Activated CD8-positive, alpha-beta memory T cell treated with anti-CD3 and anti-CD28 coated beads for 24 hours (primary cell): ENCODE measurements at regions not wholly inside any gene's neighbourhood (a gene's known extent, or its start where the extent isn't known, plus 50 kb on each side); places are given as distances from the start of the nearest gene placed in this dataset.

ENCODE experiments used
- DNase-seq: peaks from one replicate; pipeline ENCODE4 v3.0.0-alpha.2; 2020

DNA sequence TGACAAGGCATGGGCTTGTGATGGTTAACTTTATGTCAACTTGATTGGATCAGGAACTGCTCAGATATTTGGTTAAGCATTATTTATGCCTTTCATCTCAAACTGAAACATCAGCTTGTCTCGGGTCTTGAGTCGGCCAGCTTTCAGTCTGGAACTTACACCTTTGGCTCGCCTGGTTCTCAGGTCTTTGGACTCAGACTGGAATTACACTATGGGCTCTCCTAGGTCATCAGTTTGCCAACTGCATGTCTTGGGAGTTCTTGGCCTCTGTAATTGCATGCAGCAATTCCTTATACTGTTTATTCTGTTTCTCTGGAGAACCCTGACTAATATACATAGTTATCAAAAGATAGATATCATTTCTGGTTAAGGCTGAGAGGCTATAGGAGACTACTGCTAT is 653.7 kb downstream of the ADGRL2 start:
- DNase-seq: no peak

DNA sequence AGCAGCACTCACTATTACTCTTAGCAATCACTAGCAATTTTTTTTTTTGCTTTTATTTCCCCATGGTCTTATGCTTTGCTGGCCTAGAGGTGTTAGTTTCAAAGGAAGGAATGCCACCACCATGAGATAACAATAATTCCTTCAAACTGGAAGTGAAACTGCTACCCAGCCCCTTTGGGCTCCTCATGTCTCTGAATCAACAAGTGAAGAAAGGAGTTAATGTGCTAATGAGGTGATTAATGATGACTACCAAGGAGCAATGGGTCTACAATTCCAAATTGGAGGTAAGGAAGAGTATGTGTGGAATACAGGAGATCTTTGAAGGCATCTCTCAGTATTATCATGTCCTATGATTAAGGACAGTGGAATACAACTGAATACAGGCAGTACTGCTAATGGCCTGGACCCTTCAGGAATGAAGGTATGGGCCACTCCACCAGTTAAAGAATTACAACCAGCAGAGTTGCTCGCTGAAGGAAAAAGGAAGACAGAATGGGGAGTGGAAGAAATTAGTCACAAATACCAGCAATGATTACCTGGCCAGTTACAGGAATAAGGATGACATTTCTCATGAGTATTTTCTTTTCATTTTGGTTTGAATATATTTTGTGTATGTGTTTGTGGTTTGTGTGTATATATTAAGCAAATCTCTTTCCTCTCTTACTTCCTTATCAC is 652.9 kb downstream of the ADGRL2 start:
- no peak for DNase-seq

DNA sequence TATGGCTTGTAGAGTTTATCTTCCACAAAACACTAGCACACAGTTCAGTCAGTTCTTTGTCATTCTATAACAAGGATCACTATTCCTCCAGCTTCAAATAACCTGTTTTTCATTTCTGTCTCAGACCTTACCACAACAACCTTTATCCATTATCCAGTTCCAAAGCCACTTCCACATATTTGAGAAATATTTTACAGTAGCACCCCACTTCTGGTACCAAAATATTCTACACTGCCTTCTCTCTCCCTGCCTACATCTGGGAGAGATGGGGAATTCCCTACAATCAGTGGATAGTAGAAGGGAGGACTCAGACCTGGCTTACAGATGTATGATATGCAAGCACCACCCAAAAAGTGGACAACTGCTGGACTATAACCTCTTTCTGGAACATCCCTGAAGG is 651.4 kb downstream of the ADGRL2 start:
- DNase-seq: no peak

DNA sequence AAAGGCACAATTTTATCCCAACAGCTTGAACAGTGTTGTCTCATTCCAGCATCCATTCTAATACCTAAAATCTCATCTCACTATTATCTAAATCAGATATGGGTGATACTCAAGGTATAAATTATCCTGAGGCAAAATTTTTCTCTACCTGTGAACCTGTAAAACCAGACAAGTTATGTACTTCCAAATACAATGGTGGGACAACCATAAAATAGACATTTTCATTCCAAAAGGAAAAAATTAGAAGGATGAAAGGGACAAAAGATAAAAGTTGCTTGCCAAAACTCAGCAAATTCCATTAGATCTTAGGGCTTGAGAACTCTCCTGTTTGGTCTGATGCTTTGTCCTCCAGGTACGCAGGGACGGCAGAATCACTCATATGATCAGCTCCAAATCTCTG is 650.5 kb downstream of the ADGRL2 start:
- no peak for DNase-seq

DNA sequence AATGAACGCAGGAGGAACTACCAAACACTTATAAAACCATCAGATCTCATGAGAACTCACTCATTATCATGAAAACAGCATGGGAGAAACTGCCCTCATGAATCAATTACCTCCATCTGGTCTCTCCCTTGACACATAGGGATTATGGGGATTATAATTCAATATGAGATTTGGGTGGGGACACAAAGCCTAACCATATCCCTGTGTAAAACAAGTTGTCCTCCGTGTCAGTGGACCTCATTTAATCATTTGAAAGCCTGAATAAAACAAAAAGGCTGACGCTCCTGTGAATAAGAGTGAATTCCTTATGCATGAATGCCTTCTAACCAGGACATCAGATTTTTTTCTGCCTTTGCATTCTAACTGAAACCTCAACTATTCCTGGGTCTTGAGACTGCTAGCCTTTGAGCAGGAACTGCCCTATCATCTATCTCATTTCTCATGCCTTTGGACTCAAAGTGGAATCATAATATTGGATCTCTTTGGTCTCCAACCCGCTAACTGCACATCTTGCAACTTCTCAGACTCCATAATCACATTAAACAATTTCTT is 648.8 kb downstream of the ADGRL2 start:
- DNase-seq: no peak

DNA sequence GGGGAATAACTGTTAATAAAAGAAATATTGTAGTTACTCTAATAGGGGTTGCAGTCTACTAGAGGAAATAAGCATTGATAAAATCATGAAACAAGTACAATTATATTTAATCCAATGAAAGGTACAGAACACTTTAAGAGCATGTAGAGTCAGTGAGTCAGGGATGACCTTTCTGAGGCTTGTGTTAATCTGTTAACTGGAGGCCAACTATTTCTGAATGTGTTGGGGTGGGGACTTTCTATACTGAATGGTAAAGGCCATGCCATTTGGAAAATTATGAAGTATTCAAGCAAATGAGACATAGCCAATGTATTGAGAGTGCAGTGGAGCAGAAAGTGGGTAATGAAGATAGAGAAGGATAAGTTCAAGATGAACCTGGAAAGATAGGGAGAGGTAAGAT is 646.2 kb downstream of the ADGRL2 start:
- DNase-seq: no peak

DNA sequence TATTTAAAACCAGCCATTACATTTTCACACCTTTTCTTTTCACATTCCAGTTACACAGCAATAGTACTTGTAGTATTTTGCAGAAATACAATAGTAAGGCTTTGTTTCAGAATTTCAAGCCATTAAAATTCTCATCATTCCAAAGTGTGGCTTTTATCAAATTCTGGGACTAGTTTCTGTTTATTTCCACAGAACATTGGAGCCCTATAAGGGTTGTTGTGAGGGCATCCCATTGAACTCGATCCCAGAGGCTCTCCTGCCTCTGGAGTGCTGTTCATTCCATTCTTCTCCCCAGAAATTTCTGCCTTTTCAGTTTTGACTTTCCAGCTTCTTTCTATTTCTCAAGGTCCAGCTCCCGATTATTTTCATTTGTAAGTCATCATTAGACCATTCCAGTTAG is 645.5 kb downstream of the ADGRL2 start:
- DNase-seq: no peak

DNA sequence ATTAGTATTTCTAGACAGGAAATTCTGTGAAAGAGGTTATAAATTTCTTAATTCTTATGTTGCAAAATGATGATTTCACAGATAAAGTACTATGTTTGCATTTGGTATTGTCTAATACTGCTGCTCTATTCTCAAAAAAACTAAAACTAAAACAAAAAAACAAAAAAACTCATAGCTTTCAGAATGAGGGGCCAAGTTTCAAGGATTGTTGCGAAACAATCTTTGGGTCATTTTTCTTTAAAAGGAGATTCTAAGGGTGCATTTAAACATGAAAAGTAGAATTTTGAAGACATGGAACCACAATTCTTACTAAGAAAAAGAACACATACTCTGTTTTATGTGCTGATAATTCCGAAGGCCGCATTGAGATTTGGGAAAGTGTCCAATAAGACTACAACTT is 645.1 kb downstream of the ADGRL2 start:
- DNase-seq: no peak

DNA sequence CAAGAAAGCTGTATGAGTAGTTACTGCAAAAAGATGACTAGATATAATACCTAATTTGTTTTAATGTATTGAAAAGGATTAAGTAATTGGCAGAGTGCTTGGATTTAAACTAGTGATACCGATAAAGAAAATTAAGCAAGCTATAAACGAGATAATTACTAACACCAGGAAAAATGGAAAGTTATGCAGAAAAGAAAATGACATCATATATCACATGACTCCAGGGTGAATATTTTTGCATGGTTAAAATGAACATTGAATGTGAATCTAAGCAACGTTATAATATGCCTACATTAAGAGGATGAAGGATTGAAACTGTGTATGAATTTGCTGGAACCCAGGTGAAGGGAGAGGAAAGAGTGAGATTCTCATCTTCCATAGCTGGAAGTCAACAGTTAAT is 644.4 kb downstream of the ADGRL2 start:
- no peak for DNase-seq

DNA sequence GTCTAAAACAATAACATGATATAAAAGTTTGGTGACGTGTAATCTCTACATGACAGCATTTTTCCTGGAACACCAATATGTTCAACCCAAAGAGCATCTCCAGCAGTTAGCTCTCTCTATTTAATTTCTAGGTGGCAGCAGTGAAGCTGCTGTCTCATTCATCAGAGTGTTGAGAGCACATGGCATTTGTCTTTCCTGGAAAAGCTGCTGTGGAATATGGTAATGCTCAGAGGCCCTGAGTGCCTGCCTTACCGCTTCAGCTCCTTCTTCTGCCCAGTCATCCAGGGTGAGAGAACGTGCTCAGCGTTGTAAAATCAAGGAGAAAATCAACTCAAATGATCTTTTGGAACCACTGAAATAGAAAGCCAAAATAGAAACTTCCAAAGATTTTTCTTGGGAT is 640.7 kb downstream of the ADGRL2 start:
- no peak for DNase-seq

DNA sequence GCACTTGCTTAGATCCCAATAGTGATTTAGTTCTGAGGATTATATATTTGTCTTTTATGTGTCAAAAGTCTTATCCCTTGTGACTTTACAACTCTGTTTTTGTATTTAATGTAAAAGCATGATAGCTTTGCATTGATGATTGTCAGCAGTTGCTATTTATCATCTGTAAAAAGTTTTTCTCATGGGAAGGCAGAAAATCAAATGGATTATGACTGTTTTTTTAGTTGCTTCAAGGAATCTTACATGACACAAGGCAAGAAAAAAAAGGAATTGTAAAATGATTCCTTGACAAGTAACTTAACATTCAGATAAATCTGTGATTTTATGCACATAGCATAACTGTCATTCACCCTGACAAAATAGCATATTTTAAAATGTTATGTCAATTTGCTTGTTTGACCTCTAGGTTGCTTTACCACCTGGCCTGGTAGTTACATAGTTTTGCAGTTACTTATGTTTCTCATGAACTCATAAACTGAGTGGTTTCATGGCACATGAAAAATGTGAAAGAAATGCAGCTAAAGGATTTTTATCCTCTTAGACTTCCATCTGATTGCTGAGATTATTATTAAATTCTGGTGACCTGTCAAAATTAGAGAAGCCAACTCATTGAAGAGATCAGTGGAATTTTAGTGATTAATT is 622.6 kb downstream of the ADGRL2 start:
- no peak for DNase-seq

DNA sequence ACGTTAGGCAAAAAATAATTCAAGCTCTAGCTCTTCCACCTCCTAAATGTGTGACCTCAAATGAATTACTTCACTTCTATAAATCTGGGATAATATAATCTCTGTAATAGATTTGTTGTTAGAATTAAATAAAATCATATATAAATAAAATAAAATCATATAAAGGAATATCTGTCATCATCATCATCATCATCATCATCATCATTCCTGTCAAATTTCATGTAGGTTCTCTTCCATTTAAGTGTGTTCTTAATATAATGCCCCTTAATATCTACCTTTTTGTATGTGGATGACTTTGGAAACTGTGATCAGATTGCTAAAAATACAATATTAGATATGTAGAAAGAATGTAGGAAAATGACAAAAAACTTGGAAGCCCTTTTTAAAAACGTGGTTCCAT is 621.0 kb downstream of the ADGRL2 start:
- DNase-seq: no peak

DNA sequence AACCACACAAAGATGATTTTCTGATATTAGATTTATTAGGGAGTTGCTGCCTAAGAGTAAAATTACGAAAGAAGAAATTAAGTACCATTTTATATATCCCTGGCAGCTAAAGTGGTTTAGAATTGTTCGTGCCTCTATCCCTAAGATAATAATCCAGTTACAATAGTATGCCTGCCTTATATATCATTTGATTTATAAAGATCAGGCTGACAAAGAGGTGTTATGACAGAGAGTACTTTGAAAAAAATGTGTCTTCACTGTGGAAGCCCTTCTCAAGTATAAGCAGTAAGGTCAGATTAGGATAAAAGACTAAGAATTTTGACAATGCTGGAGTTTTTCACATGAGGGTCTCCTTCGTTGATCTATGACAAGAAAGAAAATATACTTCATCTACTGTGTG is 619.9 kb downstream of the ADGRL2 start:
- DNase-seq: no peak

DNA sequence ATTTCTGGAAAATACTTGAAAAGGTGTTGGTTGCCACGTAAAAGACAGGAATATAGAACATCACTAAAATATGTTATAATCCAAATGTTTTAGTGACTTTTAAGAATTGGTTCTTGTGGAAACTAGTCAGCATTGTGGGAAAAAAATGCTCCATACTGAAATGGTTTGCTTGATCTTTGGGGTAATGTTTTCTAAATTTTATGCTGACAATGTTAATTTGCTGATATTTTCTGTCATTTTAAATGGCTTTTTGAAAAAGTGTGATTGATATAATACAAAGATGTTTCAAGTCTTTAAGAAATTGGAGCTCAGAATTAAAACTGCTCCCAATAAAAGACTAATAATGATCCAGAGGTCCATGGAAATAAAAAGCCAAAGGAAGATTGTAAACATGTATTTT is 610.9 kb downstream of the ADGRL2 start:
- no peak for DNase-seq

DNA sequence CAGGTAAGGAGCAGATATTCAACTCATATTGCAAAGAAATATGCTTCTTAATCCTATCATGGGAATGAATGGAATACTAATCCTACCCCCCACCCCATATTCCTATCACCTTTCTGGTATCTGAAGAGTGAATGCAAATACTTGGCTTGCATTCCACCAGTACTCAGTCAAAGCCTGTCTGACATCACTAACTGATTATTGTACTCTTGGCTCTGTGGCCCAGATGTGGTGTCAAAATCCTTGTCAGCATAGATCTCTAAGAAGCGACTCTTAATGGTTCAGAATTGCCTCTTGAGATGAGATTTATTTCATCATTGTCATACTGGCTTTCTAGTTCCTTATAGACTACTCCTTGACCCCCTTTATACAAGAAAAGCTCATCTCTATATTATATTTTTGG is 604.6 kb downstream of the ADGRL2 start:
- DNase-seq: no peak

DNA sequence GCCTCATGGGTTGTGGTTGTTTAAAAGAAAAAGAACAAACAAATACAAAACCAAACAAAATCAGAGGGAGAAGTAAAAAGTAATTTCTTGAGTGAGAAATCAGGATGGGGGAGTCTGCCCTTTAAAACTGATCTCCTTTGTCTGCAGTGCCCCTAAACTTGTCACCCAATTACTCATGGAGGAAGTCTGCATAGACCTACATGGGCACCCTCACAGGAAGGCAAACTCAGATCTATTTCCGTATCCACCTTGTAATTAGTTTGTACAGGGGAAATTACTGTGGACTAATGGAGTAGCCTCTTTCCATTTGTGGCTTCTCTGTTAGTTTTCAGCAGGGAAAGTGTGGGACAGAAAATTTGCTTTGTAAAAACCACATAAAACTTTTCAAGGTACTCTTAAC is 600.4 kb downstream of the ADGRL2 start:
- DNase-seq: no peak

DNA sequence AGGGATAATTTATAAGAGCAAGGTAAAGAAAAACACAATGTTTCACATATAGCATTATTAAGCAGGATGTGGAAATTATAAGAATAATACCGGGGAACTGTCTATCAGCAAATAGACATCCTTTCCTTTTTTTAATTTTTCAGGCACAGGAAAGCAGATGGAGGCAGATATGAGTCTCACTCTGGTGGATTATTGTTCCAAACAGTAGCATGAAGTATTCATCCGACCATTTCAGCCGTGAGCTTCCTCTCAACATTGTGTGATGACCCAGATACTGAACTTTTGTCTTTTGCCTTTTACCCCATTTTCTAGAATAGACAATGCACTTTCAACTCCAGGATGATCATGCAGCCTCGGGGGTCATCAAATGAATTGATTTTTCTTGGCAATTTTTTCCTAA is 599.8 kb downstream of the ADGRL2 start:
- no peak for DNase-seq

DNA sequence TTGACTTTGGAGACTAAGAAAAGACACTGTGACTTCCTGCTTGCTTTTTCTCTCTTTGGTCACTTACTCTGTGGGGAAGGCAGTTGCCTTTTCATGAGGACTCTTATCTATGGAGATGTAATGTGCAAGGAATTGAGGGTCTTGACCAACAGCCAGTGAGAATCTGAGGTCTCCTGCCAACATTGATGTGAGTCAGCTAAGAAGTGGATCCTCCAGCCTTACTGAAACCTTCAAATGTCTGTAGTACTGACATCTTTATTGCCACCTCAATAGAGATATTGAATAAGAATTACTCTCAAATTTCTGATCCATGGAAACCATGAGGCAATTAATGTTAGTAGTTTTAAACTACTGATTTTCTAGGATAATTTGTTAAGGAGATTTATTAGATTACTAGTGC is 598.4 kb downstream of the ADGRL2 start:
- no peak for DNase-seq

DNA sequence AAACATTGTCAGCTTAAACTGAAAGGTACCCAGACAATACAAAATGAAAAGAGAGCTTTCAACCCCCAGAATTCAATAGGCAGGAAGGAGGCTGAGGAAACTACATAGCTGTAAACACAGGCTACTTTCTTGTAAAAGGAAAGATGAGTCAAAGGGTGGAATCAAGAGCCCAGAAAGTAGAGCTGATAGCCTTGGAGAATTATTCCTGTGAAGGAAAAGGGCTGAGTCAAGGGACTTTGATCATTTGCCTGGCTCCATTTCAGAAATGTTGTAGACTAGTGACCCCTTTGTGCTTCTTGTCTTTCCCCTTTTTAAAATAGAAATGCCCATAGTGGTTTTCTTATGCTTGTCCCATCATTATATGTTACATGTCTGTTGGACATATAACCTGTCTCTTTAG is 597.6 kb downstream of the ADGRL2 start:
- DNase-seq: no peak

DNA sequence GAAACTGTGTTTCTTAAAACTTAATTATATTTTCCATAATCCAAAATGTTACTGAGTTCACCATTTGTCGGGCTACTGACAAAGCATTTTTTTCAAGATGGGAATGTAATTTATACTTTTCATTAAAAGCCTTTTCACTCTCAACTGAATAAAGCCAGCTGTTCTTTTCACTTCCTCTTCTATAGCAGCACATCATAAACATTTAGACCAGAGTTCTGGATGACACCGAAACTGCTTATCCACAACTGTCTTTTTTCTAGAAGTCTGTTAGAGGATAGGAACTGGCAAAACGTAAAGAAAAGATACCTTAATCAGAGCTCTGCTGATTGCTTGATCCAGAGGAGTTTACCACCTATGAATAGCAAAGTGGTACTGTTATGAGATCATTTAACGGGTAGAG is 594.7 kb downstream of the ADGRL2 start:
- no peak for DNase-seq

DNA sequence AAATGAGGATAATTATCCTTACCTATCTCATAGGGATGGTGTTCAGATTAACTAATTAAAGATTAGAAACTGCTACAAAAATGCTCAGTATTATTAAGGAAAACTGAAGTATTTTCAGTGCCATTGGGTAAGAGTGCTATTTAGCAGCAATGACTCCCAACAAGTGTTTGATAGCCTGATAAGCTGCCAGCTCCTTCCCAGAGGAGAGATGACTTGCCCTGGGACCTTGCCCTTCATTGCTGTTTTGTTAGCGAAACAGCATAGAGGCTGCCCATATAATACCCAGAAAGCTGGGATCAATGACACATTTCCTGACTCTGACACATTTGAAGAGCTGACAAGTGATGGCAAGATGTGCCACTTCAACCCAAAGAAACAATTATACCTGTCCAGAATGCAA is 592.2 kb downstream of the ADGRL2 start:
- DNase-seq: no peak

DNA sequence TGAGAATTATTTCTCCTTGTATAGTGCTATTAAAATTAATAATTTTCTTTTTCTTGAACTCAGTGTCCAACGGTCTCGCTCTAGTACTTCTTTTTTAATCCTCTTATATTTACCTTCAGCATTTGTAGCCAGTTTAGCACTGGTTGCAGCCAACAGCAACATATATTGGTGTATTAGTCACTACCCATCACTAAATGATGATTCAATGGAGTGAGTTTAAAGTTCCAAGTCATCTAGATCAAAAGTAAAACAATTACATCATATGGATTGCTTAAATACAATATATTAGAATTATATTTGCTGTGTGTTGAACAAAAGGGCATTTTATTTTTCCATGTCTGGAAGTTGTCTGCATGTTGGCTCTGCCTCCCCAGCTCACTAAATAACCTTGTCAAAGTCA is 591.8 kb downstream of the ADGRL2 start:
- DNase-seq: no peak

DNA sequence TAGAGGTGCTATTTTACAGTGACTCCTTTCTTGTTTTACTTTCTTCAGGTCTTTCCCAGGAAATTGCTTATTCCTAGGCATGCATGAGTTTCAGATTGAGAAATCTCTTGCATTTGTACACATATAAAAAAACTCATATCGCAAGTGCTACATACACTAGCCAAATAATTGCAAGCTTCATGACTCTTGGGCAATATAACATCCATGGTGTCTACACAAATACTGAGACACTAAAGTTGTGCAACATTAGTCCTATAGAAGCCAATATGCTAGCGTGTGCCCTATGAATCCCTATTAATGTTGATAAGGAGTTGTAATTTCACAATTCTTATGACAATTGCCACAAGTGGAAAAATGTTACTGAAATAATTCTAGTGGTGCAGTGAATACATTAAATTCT is 591.0 kb downstream of the ADGRL2 start:
- DNase-seq: no peak

DNA sequence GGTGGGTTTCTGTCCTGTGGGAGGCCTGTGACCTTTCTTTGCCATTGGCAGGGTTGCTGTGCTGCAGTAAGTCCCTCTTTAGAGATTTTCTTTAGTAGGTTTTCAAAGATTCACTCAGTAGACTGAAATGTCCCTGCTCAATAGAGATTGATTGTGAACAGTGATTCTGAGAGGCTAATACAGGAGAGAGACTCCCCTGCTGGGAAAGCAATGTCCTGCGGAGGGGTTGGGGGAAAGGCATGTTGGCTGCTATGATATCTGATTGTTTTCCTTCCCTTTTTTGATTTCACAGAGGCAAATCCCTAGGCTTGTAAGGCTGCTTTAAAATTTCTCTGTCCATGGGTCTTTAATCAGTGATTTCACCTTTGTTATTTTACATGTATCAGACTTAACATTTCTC is 589.9 kb downstream of the ADGRL2 start:
- no peak for DNase-seq

DNA sequence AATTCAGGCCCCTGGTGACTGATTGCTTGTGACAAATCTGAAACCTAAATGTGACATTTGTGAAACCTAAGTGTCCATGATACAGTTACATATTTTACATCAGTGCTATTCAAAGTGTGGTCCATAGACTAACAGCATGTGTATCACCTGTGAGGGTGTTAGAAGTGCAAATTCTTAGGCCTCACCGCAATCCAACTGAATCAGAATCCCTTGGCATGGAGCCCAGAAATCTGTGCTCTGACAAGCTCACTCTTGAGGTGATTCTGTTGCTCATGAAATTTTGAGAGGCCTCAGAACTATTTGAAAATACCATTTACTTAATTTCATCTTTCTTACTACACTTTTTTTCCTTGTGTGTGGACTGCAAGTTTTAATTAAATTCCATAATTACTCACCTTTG is 587.9 kb downstream of the ADGRL2 start:
- DNase-seq: no peak
